AG04450 (cell line): ENCODE measurements at regions not wholly inside any gene's neighbourhood (a gene's known extent, or its start where the extent isn't known, plus 50 kb on each side); places are given as distances from the start of the nearest gene placed in this dataset.
"Not testable (repeated sequence)": the region's sequence is repeated elsewhere in the genome, so short reads cannot be mapped to it uniquely, and the experiment has no call there.

Experiments
- CTCF ChIA-PET: fragments of 300-600, 350-600 bp; formaldehyde crosslinking; extraction: SDS; loops from one replicate; lab custom pipeline; 2022; ENCODE audit warnings: antibody characterized with exemption, inconsistent platforms; lab: Charles Lee
- POLR2A ChIA-PET: fragments of 350-600 bp; formaldehyde crosslinking; extraction: SDS; loops from one replicate; lab custom pipeline; 2021; ENCODE audit warnings: antibody characterized with exemption, inconsistent platforms; lab: Yijun Ruan, JAX
- DNase-seq: peaks from one replicate; pipeline ENCODE4 v3.0.0-alpha.2; 2011; ENCODE audit warnings: low read depth, low spot score
- H3K27ac ChIP-seq: one replicate; pipeline ENCODE4 v1.5.1; 2012; ENCODE audit warnings: low read depth, low read length, control low read depth
- H3K27me3 ChIP-seq: one replicate; pipeline ENCODE4 v1.6.0; 2012; ENCODE audit warnings: low read length; ENCODE audit not compliant: control insufficient read depth, insufficient read depth
- H3K4me3 ChIP-seq: 2 replicates; pipeline ENCODE4 v1.5.1; 2011; ENCODE audit warnings: mild to moderate bottlenecking, low read depth, low read length, control low read depth
- H3K9me3 ChIP-seq: 2 replicates; pipeline ENCODE4 v1.5.1; 2012; ENCODE audit warnings: low read length; ENCODE audit not compliant: control insufficient read depth, insufficient read depth
- CTCF ChIP-seq: IDR thresholded peaks from 2 replicates; pipeline ENCODE4 v1.5.1; 2011; ENCODE audit warnings: low read depth, low read length, control low read depth, inconsistent platforms

- no peak for TF ChIP-seq CTCF
- POLR2A ChIA-PET: no interaction called here
- H3K4me3 ChIP-seq: no peak overlapping the region
- no peaks in the 10 kb centered on the region for H3K9me3 ChIP-seq
- no peak overlapping the region for H3K27ac ChIP-seq
- CTCF ChIA-PET: no interaction called here
- H3K27me3 ChIP-seq: peaks cover 4% of the 10 kb centered on the region
- DNase-seq: no peak
Observed at GRCh38 chr15:100769975-100770340, 109.7 kb upstream of the ALDH1A3 start.

- DNase-seq: no peak
- ChIA-PET POLR2A (no interaction called here), CTCF (interaction anchor here (0.6 kb wide), 1 partner anchor 268 kb away, joined by 3 read pairs; no protein-coding TSS in a partner anchor)
- no peak overlapping the region for H3K27ac ChIP-seq
- H3K27me3 ChIP-seq: peaks cover 4% of the 10 kb centered on the region
- no peak overlapping the region for H3K4me3 ChIP-seq
- TF ChIP-seq CTCF: no peak
- H3K9me3 ChIP-seq: no peaks in the 10 kb centered on the region
Observed at GRCh38 chr15:100770661-100771584, 108.7 kb upstream of the ALDH1A3 start.

DNA sequence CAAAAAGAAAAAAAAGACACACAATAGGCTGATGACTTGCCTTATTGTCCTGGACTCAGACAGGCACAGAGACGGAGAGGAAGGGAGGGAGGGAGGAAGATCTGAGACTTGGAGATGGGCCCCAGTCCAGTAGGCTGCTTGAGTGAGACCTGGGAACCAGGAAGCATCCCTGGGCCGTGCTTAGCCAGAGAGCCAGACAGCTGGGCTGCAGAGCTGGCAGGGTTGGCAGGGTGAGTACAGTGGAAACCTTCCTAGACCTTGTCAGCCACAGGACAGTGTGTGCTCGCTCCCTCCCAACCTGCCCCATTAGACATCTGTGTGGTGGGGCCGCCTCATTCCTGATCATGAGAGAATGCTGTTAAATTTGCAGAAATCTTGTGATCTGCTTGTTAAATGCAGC lies 107.9 kb upstream of the ALDH1A3 start:
- peaks cover 4% of the 10 kb centered on the region for H3K27me3 ChIP-seq
- H3K4me3 ChIP-seq: no peak overlapping the region
- H3K27ac ChIP-seq: no peak overlapping the region
- ChIA-PET POLR2A (no interaction called here), CTCF (interaction anchor here (0.6 kb wide), 1 partner anchor 268 kb away, joined by 3 read pairs; no protein-coding TSS in a partner anchor)
- TF ChIP-seq CTCF: no peak
- no peak for DNase-seq
- no peaks in the 10 kb centered on the region for H3K9me3 ChIP-seq

DNA sequence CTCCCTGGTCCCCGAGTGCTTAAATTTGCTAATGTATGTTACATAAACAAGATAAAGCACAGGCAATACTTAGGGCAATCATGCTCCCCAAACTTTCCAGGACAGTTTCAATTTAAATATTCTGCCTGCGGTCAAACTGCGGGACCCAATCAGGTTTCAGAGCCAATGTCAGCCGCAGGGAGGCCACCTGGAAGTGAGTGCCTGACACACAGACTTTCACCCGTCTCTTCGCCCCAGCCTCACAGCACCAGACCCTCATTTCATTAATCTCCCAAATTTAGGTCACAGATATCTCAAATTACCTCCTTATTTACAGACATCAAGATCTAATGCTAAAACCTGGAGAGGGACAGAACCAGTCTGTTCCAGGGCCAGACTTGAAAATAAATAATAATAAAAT lies 107.2 kb upstream of the ALDH1A3 start:
- ChIA-PET CTCF (interaction anchor here (0.6 kb wide), 1 partner anchor 135 kb away, joined by 3 read pairs; no protein-coding TSS in a partner anchor), POLR2A (no interaction called here)
- Histone ChIP-seq H3K27ac (no peak overlapping the region), H3K9me3 (no peaks in the 10 kb centered on the region), H3K27me3 (peaks cover 4% of the 10 kb centered on the region), H3K4me3 (no peak overlapping the region)
- no peak for DNase-seq
- no peak for TF ChIP-seq CTCF

DNA sequence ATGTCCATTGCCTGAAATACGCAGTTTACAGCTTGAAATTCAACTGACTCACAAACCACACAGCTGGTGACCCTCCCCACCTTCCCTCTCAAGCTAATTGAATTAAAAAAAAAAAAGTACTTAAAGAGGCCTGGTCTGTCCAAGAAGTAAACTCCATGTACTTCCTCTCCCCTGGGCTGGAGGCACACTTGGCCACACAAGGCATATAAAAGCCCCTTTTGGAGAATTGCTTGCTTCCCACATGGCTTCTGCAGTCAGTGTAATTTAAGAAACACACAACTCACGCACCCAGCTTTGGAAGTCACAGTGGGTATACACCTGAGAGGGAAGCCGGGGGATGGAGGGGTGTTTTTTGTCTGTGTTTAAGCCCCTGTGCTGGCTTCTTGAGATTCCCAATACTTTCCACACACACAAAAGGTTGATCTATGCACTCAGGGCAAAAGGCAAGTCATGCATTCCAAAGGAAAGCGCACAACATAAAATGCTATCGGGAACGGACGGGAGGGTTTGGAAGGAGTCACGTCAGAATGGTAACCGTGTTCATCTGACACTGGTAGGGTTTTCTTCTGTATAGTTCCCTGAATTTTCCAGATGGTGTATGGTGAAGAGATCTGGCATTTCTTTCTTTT lies 106.6 kb upstream of the ALDH1A3 start:
- Histone ChIP-seq H3K27ac (no peak overlapping the region), H3K4me3 (no peak overlapping the region), H3K27me3 (peaks cover 4% of the 10 kb centered on the region), H3K9me3 (no peaks in the 10 kb centered on the region)
- no peak for TF ChIP-seq CTCF
- DNase-seq: no peak
- CTCF ChIA-PET: interaction anchor here (0.6 kb wide), 1 partner anchor 135 kb away, joined by 3 read pairs; no protein-coding TSS in a partner anchor
- POLR2A ChIA-PET: no interaction called here

DNA sequence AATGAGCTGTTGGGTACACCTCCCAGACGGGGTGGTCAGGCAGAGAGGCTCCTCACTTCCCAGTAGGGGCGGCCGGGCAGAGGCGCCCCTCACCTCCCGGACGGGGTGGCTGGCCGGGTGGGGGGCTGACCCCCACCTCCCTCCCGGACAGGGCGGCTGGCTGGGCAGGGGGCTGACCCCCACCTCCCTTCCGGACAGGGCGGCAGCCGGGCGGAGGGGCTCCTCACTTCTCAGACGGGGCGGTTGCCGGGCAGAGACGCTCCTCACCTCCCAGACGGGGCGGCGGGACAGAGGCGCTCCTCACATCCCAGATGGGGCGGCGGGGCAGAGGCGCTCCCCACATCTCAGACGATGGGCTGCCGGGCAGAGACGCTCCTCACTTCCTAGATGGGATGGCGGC lies 105.6 kb upstream of the ALDH1A3 start:
- H3K27me3 ChIP-seq, DNase-seq, CTCF ChIA-PET, H3K27ac ChIP-seq, POLR2A ChIA-PET, H3K9me3 ChIP-seq, H3K4me3 ChIP-seq: not testable (repeated sequence)
